BLaER1 (cell line): ENCODE measurements at regions not wholly inside any gene's neighbourhood (a gene's known extent, or its start where the extent isn't known, plus 50 kb on each side); places are given as distances from the start of the nearest gene placed in this dataset.
A peak's percentile ranks its signal among the peaks of the same experiment; 100 is the strongest.
"Not testable (repeated sequence)": the region's sequence is repeated elsewhere in the genome, so short reads cannot be mapped to it uniquely, and the experiment has no call there.

Source experiments
- H3K27ac ChIP-seq: shearing (Covaris generic); formaldehyde crosslinking; 2 replicates; pipeline ENCODE4 v1.8.1; 2022
- H3K27me3 ChIP-seq: shearing (Covaris generic); formaldehyde crosslinking; 2 replicates; pipeline ENCODE4 v1.8.1; 2022
- H3K36me3 ChIP-seq: shearing (Covaris generic); formaldehyde crosslinking; 2 replicates; pipeline ENCODE4 v1.8.1; 2022
- H3K4me1 ChIP-seq: shearing (Covaris generic); formaldehyde crosslinking; 2 replicates; pipeline ENCODE4 v1.8.1; 2022
- H3K4me2 ChIP-seq: shearing (Covaris generic); formaldehyde crosslinking; 2 replicates; pipeline ENCODE4 v1.8.1; 2022
- H3K4me3 ChIP-seq: shearing (Covaris generic); formaldehyde crosslinking; 2 replicates; pipeline ENCODE4 v1.8.1; 2022
- H3K9ac ChIP-seq: shearing (Covaris generic); formaldehyde crosslinking; 2 replicates; pipeline ENCODE4 v1.8.1; 2022
- H3K9me3 ChIP-seq: shearing (Covaris generic); formaldehyde crosslinking; 2 replicates; pipeline ENCODE4 v1.8.1; 2022
- H4K20me1 ChIP-seq: shearing (Covaris generic); formaldehyde crosslinking; 2 replicates; pipeline ENCODE4 v1.8.1; 2022
- Cebpa-rat ChIP-seq: shearing (Covaris generic); IDR thresholded peaks from 2 replicates; pipeline ENCODE4 v1.8.1; 2022

GRCh38 chr10:53667063-53667462 lies 894.5 kb upstream of the MBL2 start:
- no peak overlapping the region for H3K4me2 ChIP-seq
- no peaks in the 10 kb centered on the region for H4K20me1 ChIP-seq

DNA sequence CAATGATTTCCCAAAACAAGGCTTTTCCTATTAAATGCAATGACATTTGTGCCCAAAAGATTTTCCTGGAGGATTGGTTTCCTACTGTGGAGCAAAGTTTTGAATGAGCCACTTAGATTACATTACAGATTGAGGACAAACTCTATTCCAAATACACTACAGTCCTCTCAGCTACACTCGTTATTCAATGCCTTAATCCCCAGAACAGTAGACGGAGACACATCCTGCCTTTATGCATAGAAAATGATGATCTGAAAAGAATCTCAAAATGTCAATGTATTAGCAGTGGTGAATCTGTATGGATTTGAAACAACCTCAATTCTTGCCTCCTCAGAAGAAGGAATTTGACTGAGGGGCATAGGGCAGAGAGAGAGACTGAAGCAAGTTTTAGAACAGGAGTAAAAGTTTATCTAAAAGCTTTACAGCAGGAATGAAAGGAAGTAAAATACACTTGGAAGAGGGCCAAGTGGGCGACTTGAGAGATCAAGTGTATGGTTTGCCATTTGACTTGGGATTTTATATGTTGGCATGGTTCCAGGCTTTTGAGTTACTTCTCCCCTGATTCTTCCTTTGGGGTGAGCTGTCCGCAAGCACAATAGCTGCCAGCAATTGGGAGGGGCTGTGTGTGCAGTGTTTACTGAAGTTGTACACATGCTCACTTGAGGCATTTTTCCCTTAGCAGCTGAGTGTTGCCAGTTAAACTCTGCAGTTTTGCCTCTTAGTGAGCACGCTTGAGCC lies 891.9 kb upstream of the MBL2 start:
- H3K4me3 ChIP-seq, result no peak overlapping the region
- TF ChIP-seq Cebpa-rat, result no peak
- no peaks in the 10 kb centered on the region for H4K20me1 ChIP-seq
- H3K4me2 ChIP-seq, result no peak overlapping the region
- H3K36me3 ChIP-seq, result no peaks in the 10 kb centered on the region
- no peak overlapping the region for H3K9ac ChIP-seq
- no peaks in the 10 kb centered on the region for H3K4me1 ChIP-seq
- H3K27ac ChIP-seq, result no peak overlapping the region
- H3K9me3 ChIP-seq, result peaks cover 24% of the 10 kb centered on the region
- no peaks in the 10 kb centered on the region for H3K27me3 ChIP-seq

More at GRCh38 chr10:53667063-53667462, 894.5 kb upstream of the MBL2 start:
- Histone ChIP-seq H3K9ac (no peak overlapping the region), H3K4me1 (no peaks in the 10 kb centered on the region), H3K27ac (no peak overlapping the region), H3K36me3 (no peaks in the 10 kb centered on the region), H3K27me3 (no peaks in the 10 kb centered on the region), H3K4me3 (no peak overlapping the region), H3K9me3 (peaks cover 24% of the 10 kb centered on the region)
- no peak for TF ChIP-seq Cebpa-rat

- no peak for TF ChIP-seq Cebpa-rat
- Histone ChIP-seq H3K4me2 (no peak overlapping the region), H4K20me1 (no peaks in the 10 kb centered on the region), H3K4me3 (no peak overlapping the region), H3K36me3 (no peaks in the 10 kb centered on the region), H3K27ac (no peak overlapping the region), H3K9ac (no peak overlapping the region), H3K27me3 (no peaks in the 10 kb centered on the region), H3K9me3 (no peaks in the 10 kb centered on the region), H3K4me1 (no peaks in the 10 kb centered on the region)
Observed at GRCh38 chr10:53650794-53651193, 878.2 kb upstream of the MBL2 start.

- not testable (repeated sequence) for H3K9me3 ChIP-seq, H3K4me3 ChIP-seq, H3K4me2 ChIP-seq, H3K27ac ChIP-seq, H3K36me3 ChIP-seq, H3K9ac ChIP-seq, H3K4me1 ChIP-seq, H4K20me1 ChIP-seq, H3K27me3 ChIP-seq
Observed at GRCh38 chr10:53647221-53647620, 874.6 kb upstream of the MBL2 start.

DNA sequence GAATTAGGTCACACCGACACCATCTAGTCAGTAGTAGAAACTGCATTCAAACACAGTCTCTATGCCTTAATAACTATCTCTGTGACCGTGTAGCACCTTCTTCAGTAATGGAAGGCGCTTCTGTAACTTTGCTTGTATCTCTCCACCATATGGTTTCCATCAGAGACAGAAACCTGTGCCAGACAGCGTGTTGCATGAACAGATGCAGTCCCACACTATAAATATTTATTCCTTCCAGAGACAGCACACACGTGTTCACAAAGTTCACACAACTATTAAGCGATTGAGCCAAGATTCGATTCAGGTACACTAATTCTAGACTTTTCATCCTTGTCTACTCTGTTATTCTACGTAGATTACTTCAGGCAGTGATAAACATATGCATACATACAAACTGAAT lies 873.9 kb upstream of the MBL2 start:
- no peak overlapping the region for H3K4me3 ChIP-seq
- H3K27me3 ChIP-seq, result no peaks in the 10 kb centered on the region
- H3K4me2 ChIP-seq, result no peak overlapping the region
- H3K27ac ChIP-seq, result no peak overlapping the region
- H4K20me1 ChIP-seq, result no peaks in the 10 kb centered on the region
- H3K9me3 ChIP-seq, result no peaks in the 10 kb centered on the region
- no peaks in the 10 kb centered on the region for H3K4me1 ChIP-seq
- TF ChIP-seq Cebpa-rat, result no peak
- no peaks in the 10 kb centered on the region for H3K36me3 ChIP-seq
- H3K9ac ChIP-seq, result no peak overlapping the region

GRCh38 chr10:53645951-53646350 lies 873.4 kb upstream of the MBL2 start:
- Histone ChIP-seq H3K4me3 (no peak overlapping the region), H3K9me3 (no peaks in the 10 kb centered on the region), H3K9ac (no peak overlapping the region), H3K27ac (no peak overlapping the region), H4K20me1 (no peaks in the 10 kb centered on the region), H3K4me1 (no peaks in the 10 kb centered on the region), H3K27me3 (no peaks in the 10 kb centered on the region), H3K36me3 (no peaks in the 10 kb centered on the region), H3K4me2 (no peak overlapping the region)
- no peak for TF ChIP-seq Cebpa-rat

DNA sequence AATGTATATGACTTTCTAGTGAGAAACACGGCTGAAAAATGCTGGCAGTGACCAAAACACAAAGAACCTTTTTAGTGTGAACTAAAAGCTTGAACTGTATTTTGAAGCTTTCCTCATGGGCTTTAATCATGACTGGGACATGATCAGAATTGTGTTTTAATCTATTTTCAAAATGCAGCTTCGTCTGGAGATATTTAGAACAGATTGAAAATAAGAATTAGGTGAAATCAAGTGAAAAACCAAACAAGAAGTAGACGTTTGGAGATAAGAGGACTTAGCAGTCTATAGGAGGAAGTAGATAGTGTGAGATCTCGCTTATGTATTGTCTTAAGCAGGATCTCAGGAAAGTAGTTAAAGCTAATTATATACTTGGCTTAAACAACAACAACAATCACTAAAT lies 865.4 kb upstream of the MBL2 start:
- H3K4me2 ChIP-seq, result no peak overlapping the region
- H3K27me3 ChIP-seq, result no peaks in the 10 kb centered on the region
- no peaks in the 10 kb centered on the region for H3K36me3 ChIP-seq
- no peaks in the 10 kb centered on the region for H3K4me1 ChIP-seq
- H3K4me3 ChIP-seq, result no peak overlapping the region
- H4K20me1 ChIP-seq, result no peaks in the 10 kb centered on the region
- no peak overlapping the region for H3K9ac ChIP-seq
- H3K9me3 ChIP-seq, result no peaks in the 10 kb centered on the region
- no peak overlapping the region for H3K27ac ChIP-seq
- no peak for TF ChIP-seq Cebpa-rat

DNA sequence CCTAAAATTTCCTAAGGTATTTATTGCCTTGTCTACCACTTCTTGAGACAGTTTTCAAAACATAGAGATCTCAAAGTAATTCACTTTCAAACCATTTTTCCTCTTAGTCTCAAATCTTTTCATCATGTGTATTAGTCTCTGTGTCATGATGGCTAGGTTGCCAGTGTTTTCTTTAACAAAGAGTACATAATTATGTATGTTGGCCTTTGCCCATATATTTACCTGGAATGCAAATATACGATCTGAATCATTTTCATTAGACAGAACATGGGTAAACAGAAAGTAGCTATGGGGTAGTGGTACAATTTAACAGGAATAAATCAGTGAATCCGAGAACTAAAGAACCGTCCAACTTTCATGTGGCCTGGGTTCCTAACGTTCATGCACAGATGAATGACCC lies 852.1 kb upstream of the MBL2 start:
- no peaks in the 10 kb centered on the region for H3K4me1 ChIP-seq
- no peaks in the 10 kb centered on the region for H3K36me3 ChIP-seq
- H3K4me3 ChIP-seq, result no peak overlapping the region
- no peaks in the 10 kb centered on the region for H4K20me1 ChIP-seq
- no peak overlapping the region for H3K9ac ChIP-seq
- H3K27me3 ChIP-seq, result no peaks in the 10 kb centered on the region
- no peaks in the 10 kb centered on the region for H3K9me3 ChIP-seq
- TF ChIP-seq Cebpa-rat, result no peak
- no peak overlapping the region for H3K27ac ChIP-seq
- no peak overlapping the region for H3K4me2 ChIP-seq

GRCh38 chr10:53622201-53622600 lies 849.6 kb upstream of the MBL2 start:
- Histone ChIP-seq H4K20me1 (no peaks in the 10 kb centered on the region), H3K4me1 (no peaks in the 10 kb centered on the region), H3K27me3 (no peaks in the 10 kb centered on the region), H3K4me2 (no peak overlapping the region), H3K36me3 (no peaks in the 10 kb centered on the region), H3K27ac (no peak overlapping the region), H3K9ac (no peak overlapping the region), H3K9me3 (no peaks in the 10 kb centered on the region), H3K4me3 (no peak overlapping the region)
- no peak for TF ChIP-seq Cebpa-rat

GRCh38 chr10:53619671-53620070 lies 847.1 kb upstream of the MBL2 start:
- 0 out of 2 replicates have a peak overlapping the region, but pooled peaks have one; percentile 22 for H3K27ac ChIP-seq

DNA sequence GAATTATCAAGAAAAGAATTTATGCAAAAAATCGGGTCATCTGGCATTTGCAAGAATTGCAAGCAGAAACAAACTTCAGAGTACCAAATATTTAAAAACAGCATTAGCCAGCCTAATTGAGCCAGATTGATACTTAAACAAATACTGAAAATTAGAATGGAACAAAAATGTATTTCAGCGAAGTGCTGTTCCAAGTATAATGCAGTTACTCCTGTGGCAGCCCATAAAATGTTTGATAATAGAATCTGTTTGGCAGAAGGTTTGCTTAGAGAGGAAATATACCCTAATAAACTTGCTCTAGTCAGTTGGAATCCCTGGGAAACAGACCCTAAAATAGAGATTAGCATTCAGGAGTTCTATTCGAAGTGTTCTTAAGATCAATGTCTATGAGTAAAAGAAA lies 835.1 kb upstream of the MBL2 start:
- Histone ChIP-seq H3K4me1 (no peaks in the 10 kb centered on the region), H3K36me3 (no peaks in the 10 kb centered on the region), H3K4me2 (no peak overlapping the region), H3K9me3 (no peaks in the 10 kb centered on the region), H3K9ac (no peak overlapping the region), H3K4me3 (no peak overlapping the region), H4K20me1 (no peaks in the 10 kb centered on the region), H3K27ac (no peak overlapping the region), H3K27me3 (no peaks in the 10 kb centered on the region)
- no peak for TF ChIP-seq Cebpa-rat

More at GRCh38 chr10:53619671-53620070, 847.1 kb upstream of the MBL2 start:
- TF ChIP-seq Cebpa-rat, result no peak
- H3K9ac ChIP-seq, result no peak overlapping the region
- no peaks in the 10 kb centered on the region for H3K27me3 ChIP-seq
- no peaks in the 10 kb centered on the region for H3K4me1 ChIP-seq
- H3K36me3 ChIP-seq, result no peaks in the 10 kb centered on the region
- H3K4me3 ChIP-seq, result no peak overlapping the region
- H3K4me2 ChIP-seq, result no peak overlapping the region
- H4K20me1 ChIP-seq, result no peaks in the 10 kb centered on the region
- H3K9me3 ChIP-seq, result no peaks in the 10 kb centered on the region
